Vagina (tissue), 2 donors: ENCODE measurements at regions not wholly inside any gene's neighbourhood (a gene's known extent, or its start where the extent isn't known, plus 50 kb on each side); places are given as distances from the start of the nearest gene placed in this dataset.

Experiments used
- DNase-seq, 2 donors: peaks; one replicate each; pipeline ENCODE4 v3.0.0-alpha.2; 2017; ENCODE audit errors: extremely low spot score in 2 of 2
- H3K27ac ChIP-seq: fragments of 200-600 bp; sonication (generic); one replicate; pipeline ENCODE4 v1.5.1; 2019
- H3K27me3 ChIP-seq: fragments of 200-600 bp; sonication (generic); one replicate; pipeline ENCODE4 v1.5.1; 2019
- H3K36me3 ChIP-seq, 2 donors: fragments of 200-600 bp; sonication (generic); one replicate each; pipeline ENCODE4 v1.5.1; 2017 to 2019
- H3K4me1 ChIP-seq: fragments of 200-600 bp; sonication (generic); one replicate; pipeline ENCODE4 v1.5.1; 2019
- H3K4me3 ChIP-seq, 2 donors: fragments of 200-600 bp; sonication (generic); 1 replicate in 1 of 2; 2 replicates in 1 of 2; pipeline ENCODE4 v1.5.1; 2016 to 2019
- H3K9me3 ChIP-seq: fragments of 200-600 bp; sonication (generic); one replicate; pipeline ENCODE4 v1.5.1; 2019
- CTCF ChIP-seq, 3 experiments: fragments of 450-650 bp in 2 of 3; fragments of 200-600 bp in 1 of 3; sonication (generic) in 1 of 3; IDR thresholded peaks; one replicate each; pipeline ENCODE4 v1.5.1; 2017 to 2019; ENCODE audit warnings: antibody characterized with exemption in 3 of 3, mild to moderate bottlenecking in 2 of 3, moderate library complexity in 2 of 3
- POLR2A ChIP-seq, 2 donors: fragments of 450-650 bp; IDR thresholded peaks; one replicate each; pipeline ENCODE4 v1.6.1; 2017; ENCODE audit warnings: antibody characterized with exemption in 2 of 2, mild to moderate bottlenecking in 2 of 2, moderate library complexity in 2 of 2
- POLR2AphosphoS5 ChIP-seq, 2 donors: sonication (generic); formaldehyde crosslinking; IDR thresholded peaks; one replicate each; pipeline ENCODE4 v1.9.0; 2017; ENCODE audit warnings: antibody characterized with exemption in 2 of 2, mild to moderate bottlenecking in 2 of 2, low read depth in 1 of 2; ENCODE audit not compliant: insufficient read depth in 1 of 2
- intact Hi-C: fragments of 100-400 bp; cut with DNase I; formaldehyde crosslinking; loops from one replicate; pipeline ENCODE4 v1.15.1; 2023

GRCh38 chr10:109454691-109455090 lies 468.6 kb downstream of the XPNPEP1 start:
- Histone ChIP-seq H3K4me1 (no peaks in the 10 kb centered on the region), H3K27ac (no peak overlapping the region), H3K4me3 (no peak overlapping the region), H3K27me3 (no peaks in the 10 kb centered on the region), H3K36me3 (no peaks in the 10 kb centered on the region), H3K9me3 (no peaks in the 10 kb centered on the region)
- DNase-seq: no peak
- intact Hi-C loops: no loop called here
- TF ChIP-seq POLR2AphosphoS5 (IDR thresholded peaks at IDR 0.05; ENCODE audit: insufficient read depth in 1 of 2, low read depth in 1 of 2) (no peak), CTCF (IDR thresholded peaks at IDR 0.05) (no peak), POLR2A (IDR thresholded peaks at IDR 0.05) (no peak)

- H3K4me3 ChIP-seq: no peak overlapping the region
- intact Hi-C loops: no loop called here
- no peak for DNase-seq
- H3K27ac ChIP-seq: no peak overlapping the region
- TF ChIP-seq CTCF (IDR thresholded peaks at IDR 0.05): no peak
- no peak for TF ChIP-seq POLR2A (IDR thresholded peaks at IDR 0.05)
- no peak for TF ChIP-seq POLR2AphosphoS5 (IDR thresholded peaks at IDR 0.05; ENCODE audit: insufficient read depth in 1 of 2, low read depth in 1 of 2)
- H3K4me1 ChIP-seq: no peaks in the 10 kb centered on the region
- no peaks in the 10 kb centered on the region for H3K27me3 ChIP-seq
- H3K36me3 ChIP-seq: no peaks in the 10 kb centered on the region
- H3K9me3 ChIP-seq: no peaks in the 10 kb centered on the region
Measured at GRCh38 chr10:109451879-109452278, 471.4 kb downstream of the XPNPEP1 start.

DNA sequence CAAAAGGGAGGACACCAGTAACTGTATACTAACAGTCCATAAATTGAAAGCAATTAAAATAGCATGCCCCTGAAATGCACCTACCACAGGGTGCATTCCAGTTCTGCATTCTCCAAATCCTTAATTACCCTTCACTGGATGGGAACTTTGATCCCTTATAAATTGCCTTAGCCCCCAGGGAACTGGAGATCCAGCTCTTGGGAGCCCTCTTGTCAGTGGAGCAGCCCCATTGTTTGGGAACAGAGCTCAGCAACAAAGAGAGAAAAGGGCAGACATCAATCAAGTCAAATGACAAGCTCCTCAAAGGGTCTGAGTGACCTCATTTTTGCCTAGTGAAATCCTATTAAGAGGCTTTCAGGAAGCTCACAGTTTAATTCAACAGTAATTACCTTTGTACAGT lies 472.6 kb downstream of the XPNPEP1 start:
- Histone ChIP-seq H3K4me3 (no peak overlapping the region), H3K9me3 (no peaks in the 10 kb centered on the region), H3K4me1 (no peaks in the 10 kb centered on the region), H3K27me3 (no peaks in the 10 kb centered on the region), H3K36me3 (no peaks in the 10 kb centered on the region), H3K27ac (no peak overlapping the region)
- TF ChIP-seq POLR2AphosphoS5 (IDR thresholded peaks at IDR 0.05; ENCODE audit: insufficient read depth in 1 of 2, low read depth in 1 of 2): no peak
- TF ChIP-seq CTCF (IDR thresholded peaks at IDR 0.05): no peak
- TF ChIP-seq POLR2A (IDR thresholded peaks at IDR 0.05): no peak
- DNase-seq: no peak
- intact Hi-C loops: no loop called here

DNA sequence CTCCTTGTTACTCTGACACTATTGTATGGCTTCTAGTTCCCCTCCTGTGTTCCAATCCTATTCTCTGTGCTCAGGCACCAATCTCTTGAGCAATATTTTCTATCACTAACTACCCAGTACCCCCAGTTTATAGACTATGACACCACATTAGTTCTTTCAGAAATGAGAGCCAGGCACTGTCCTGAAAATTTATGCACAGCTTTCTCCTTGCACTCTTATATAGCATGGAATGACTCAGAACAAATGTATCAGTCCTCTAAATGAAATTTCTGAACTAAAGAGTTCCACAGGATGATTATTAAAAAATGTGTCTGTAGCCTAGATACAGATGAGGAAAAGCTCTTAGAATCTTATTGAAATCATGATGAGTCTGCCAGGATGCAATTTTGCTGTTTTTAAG lies 489.9 kb downstream of the XPNPEP1 start:
- TF ChIP-seq POLR2A (IDR thresholded peaks at IDR 0.05) (no peak), POLR2AphosphoS5 (IDR thresholded peaks at IDR 0.05; ENCODE audit: insufficient read depth in 1 of 2, low read depth in 1 of 2) (no peak), CTCF (IDR thresholded peaks at IDR 0.05) (no peak)
- Histone ChIP-seq H3K4me1 (no peaks in the 10 kb centered on the region), H3K4me3 (no peak overlapping the region), H3K27ac (no peak overlapping the region), H3K27me3 (no peaks in the 10 kb centered on the region), H3K36me3 (no peaks in the 10 kb centered on the region), H3K9me3 (no peaks in the 10 kb centered on the region)
- intact Hi-C loops: no loop called here
- no peak for DNase-seq

DNA sequence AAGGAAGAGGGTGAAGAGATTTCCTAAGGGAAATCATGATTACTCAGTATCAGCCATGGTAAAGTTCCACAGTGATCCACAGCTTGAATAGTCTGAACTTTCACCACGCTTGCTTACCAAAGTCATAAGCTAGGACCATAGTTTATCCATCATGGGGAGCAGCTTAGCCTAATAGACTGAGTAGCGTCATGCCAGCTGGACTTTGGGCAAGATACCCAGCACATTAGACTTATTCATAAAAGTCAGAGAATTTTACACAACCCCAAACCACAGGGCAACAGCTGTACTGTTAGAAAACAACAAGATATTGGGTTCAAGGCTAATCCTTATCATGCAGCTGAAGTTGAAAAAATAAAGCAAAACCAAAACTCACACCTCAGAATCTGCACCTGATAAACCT lies 491.0 kb downstream of the XPNPEP1 start:
- no peak overlapping the region for H3K27ac ChIP-seq
- no peak for DNase-seq
- no peak overlapping the region for H3K4me3 ChIP-seq
- no peaks in the 10 kb centered on the region for H3K27me3 ChIP-seq
- no peaks in the 10 kb centered on the region for H3K9me3 ChIP-seq
- intact Hi-C loops: no loop called here
- H3K4me1 ChIP-seq: no peaks in the 10 kb centered on the region
- TF ChIP-seq POLR2A (IDR thresholded peaks at IDR 0.05) (no peak), POLR2AphosphoS5 (IDR thresholded peaks at IDR 0.05; ENCODE audit: insufficient read depth in 1 of 2, low read depth in 1 of 2) (no peak)
- H3K36me3 ChIP-seq: no peaks in the 10 kb centered on the region

DNA sequence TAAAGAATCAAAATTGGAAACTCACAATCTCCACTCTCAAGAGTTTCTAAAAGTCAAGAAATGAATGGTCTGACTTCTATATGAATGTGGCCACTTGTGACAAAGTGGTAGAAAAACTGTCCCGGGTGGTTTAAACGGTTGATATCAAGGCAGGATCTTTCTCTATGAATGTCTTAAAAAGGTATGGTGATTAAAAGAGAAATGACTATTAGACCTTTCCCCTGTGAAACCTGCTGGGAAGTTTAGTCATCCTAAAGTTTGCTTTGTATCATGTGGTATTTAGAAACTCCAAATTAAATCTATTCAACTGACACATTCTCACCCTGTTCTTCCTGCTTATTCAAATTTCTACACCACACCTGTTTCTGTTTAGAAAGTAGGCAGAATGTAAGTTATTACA lies 492.5 kb downstream of the XPNPEP1 start:
- no peaks in the 10 kb centered on the region for H3K9me3 ChIP-seq
- no peak overlapping the region for H3K27ac ChIP-seq
- intact Hi-C loops: no loop called here
- no peak overlapping the region for H3K4me3 ChIP-seq
- H3K36me3 ChIP-seq: no peaks in the 10 kb centered on the region
- no peaks in the 10 kb centered on the region for H3K4me1 ChIP-seq
- TF ChIP-seq CTCF (IDR thresholded peaks at IDR 0.05) (no peak), POLR2AphosphoS5 (IDR thresholded peaks at IDR 0.05; ENCODE audit: insufficient read depth in 1 of 2, low read depth in 1 of 2) (no peak), POLR2A (IDR thresholded peaks at IDR 0.05) (no peak)
- no peaks in the 10 kb centered on the region for H3K27me3 ChIP-seq
- DNase-seq: no peak
